HEK293 (cell line): ENCODE measurements at regions not wholly inside any gene's neighbourhood (a gene's known extent, or its start where the extent isn't known, plus 50 kb on each side); places are given as distances from the start of the nearest gene placed in this dataset.

Experiments
- CTCF ChIP-seq: fragments of 450-650 bp; formaldehyde crosslinking; IDR thresholded peaks from 2 replicates; pipeline ENCODE4 v1.5.1; 2016; ENCODE audit warnings: missing biosample characterization, missing genetic modification characterization
- PRDM1 ChIP-seq: fragments of 450-650 bp; formaldehyde crosslinking; IDR thresholded peaks from 2 replicates; pipeline ENCODE4; 2016; ENCODE audit warnings: missing biosample characterization, missing genetic modification characterization
- REST ChIP-seq: fragments of 450-650 bp; formaldehyde crosslinking; IDR thresholded peaks from 2 replicates; pipeline ENCODE4 v1.5.1; 2016; ENCODE audit warnings: missing biosample characterization, missing genetic modification characterization
- TCF7L2 ChIP-seq: IDR thresholded peaks from 2 replicates; pipeline ENCODE4 v1.6.1; 2011; ENCODE audit warnings: low read depth, mild to moderate bottlenecking, inconsistent platforms, low read length, moderate library complexity, borderline replicate concordance
- YY1 ChIP-seq: fragments of 450-650 bp; formaldehyde crosslinking; IDR thresholded peaks from 2 replicates; pipeline ENCODE4 v1.5.1; 2018; ENCODE audit warnings: missing biosample characterization, missing genetic modification characterization
- ZNF18 ChIP-seq: fragments of 450-650 bp; formaldehyde crosslinking; IDR thresholded peaks from 2 replicates; pipeline ENCODE4 v1.5.1; 2016; ENCODE audit warnings: missing biosample characterization, missing genetic modification characterization
- ZNF2 ChIP-seq: fragments of 450-650 bp; formaldehyde crosslinking; IDR thresholded peaks from 2 replicates; pipeline ENCODE4 v1.5.1; 2016; ENCODE audit warnings: missing biosample characterization, missing genetic modification characterization
- ZNF530 ChIP-seq: fragments of 450-650 bp; formaldehyde crosslinking; IDR thresholded peaks from 2 replicates; pipeline ENCODE4 v1.5.1; 2016; ENCODE audit warnings: low read depth, missing biosample characterization, missing genetic modification characterization
- ZNF585B ChIP-seq: fragments of 450-650 bp; formaldehyde crosslinking; IDR thresholded peaks from 2 replicates; pipeline ENCODE4 v1.5.1; 2016; ENCODE audit warnings: missing biosample characterization, missing genetic modification characterization

GRCh38 chr15:38153781-38154180, 98.9 kb upstream of the SPRED1 start:
- TF ChIP-seq ZNF2 (tag by site-specific recombination) (no peak), CTCF (tag by site-specific recombination) (no peak), TCF7L2 (no peak), REST (tag by site-specific recombination) (no peak), YY1 (tag by site-specific recombination) (no peak), ZNF585B (tag by site-specific recombination) (no peak), PRDM1 (tag by site-specific recombination) (no peak), ZNF18 (tag by site-specific recombination) (no peak), ZNF530 (no peak)
